ENCODE measurements at regions not wholly inside any gene's neighbourhood (a gene's known extent, or its start where the extent isn't known, plus 50 kb on each side); places are given as distances from the start of the nearest gene placed in this dataset.
A peak's percentile ranks its signal among the peaks of the same experiment; 100 is the strongest.

DNA sequence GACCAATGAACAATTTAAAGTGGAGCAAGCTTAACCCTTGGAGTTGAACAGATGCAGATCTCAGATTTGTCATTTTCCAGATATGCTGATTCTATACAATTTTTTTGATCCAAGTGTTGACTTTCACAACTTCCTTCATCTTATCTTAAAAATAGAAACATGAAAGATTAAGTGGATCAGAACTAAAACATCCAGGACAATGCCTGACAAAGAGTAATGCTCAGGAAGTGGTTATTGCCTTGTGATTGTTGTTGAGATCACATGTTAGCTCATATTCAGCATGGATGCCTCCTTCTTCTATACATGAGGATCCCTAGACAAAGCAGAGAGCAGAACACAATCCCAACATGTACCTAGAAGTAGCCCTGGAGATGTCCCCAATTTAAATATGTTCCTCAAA is 160.9 kb downstream of the PPARGC1A start:
- TF ChIP-seq, protein P1, sequence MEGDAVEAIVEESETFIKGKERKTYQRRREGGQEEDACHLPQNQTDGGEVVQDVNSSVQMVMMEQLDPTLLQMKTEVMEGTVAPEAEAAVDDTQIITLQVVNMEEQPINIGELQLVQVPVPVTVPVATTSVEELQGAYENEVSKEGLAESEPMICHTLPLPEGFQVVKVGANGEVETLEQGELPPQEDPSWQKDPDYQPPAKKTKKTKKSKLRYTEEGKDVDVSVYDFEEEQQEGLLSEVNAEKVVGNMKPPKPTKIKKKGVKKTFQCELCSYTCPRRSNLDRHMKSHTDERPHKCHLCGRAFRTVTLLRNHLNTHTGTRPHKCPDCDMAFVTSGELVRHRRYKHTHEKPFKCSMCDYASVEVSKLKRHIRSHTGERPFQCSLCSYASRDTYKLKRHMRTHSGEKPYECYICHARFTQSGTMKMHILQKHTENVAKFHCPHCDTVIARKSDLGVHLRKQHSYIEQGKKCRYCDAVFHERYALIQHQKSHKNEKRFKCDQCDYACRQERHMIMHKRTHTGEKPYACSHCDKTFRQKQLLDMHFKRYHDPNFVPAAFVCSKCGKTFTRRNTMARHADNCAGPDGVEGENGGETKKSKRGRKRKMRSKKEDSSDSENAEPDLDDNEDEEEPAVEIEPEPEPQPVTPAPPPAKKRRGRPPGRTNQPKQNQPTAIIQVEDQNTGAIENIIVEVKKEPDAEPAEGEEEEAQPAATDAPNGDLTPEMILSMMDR (IDR thresholded peaks at IDR 0.05), result no peak
- ATAC-seq (no peak), DNase-seq (no peak)
- Histone ChIP-seq H3K27me3 (ENCODE audit: low read depth) (no peaks in the 10 kb centered on the region), H3K4me3 (no peak overlapping the region), H3K36me3 (no peaks in the 10 kb centered on the region), H3K4me1 (peaks cover 4% of the 10 kb centered on the region), H3K27ac (no peak overlapping the region), H3K9me3 (no peaks in the 10 kb centered on the region)
- intact Hi-C loops (cut with DNase I), result no loop called here

DNA sequence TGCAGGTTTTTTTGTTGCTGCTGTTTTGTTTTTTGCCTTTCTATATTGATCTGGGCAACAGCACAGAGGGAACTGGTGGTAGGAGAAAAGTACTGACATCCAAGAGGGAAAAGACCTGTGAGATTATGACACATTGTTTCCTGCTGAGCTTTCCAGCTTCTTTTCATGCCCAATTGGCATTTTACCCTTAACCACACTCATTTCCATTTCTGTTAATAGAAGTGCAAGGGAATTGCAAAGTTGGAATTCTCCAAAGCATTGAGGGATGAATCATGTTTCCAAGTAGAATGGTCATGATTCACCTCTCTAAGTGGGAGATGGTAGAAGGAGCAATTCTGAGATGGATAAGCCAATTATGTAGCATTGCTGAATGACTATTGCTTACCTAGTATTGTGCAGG is 161.5 kb downstream of the PPARGC1A start:
- no peaks in the 10 kb centered on the region for H3K36me3 ChIP-seq
- H3K27me3 ChIP-seq (ENCODE audit: low read depth), result no peaks in the 10 kb centered on the region
- H3K4me3 ChIP-seq, result no peak overlapping the region
- TF ChIP-seq, protein P1 (IDR thresholded peaks at IDR 0.05), result no peak
- H3K27ac ChIP-seq, result no peak overlapping the region
- ATAC-seq (peak in 1 of 2 donors; percentile 39), DNase-seq (no peak)
- intact Hi-C loops (cut with DNase I), result no loop called here
- H3K4me1 ChIP-seq, result peaks cover 4% of the 10 kb centered on the region
- H3K9me3 ChIP-seq, result no peaks in the 10 kb centered on the region

DNA sequence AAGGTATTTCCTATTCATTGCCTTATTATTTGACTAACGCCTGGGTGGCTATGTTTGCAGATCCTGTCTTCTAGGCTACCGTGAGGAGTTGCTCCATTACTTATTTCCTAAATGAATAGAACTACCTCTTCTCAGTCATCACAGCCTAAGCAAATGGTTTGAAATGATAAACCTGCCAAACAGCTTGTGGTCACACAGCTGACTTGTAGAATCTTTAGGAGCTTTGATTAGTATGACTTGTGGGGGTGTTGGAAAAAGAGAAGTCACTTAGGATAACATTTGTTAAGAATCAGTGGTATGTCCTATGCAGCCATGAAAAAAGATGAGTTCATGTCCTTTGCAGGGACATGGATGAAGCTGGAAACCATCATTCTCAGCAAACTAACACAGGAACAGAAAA is 169.3 kb downstream of the PPARGC1A start:
- no peaks in the 10 kb centered on the region for H3K36me3 ChIP-seq
- no peak overlapping the region for H3K27ac ChIP-seq
- DNase-seq (no peak), ATAC-seq (no peak)
- H3K4me3 ChIP-seq, result no peak overlapping the region
- H3K9me3 ChIP-seq, result no peaks in the 10 kb centered on the region
- intact Hi-C loops (cut with DNase I), result no loop called here
- TF ChIP-seq, protein P1 (IDR thresholded peaks at IDR 0.05), result no peak
- no peaks in the 10 kb centered on the region for H3K4me1 ChIP-seq
- no peaks in the 10 kb centered on the region for H3K27me3 ChIP-seq (ENCODE audit: low read depth)

DNA sequence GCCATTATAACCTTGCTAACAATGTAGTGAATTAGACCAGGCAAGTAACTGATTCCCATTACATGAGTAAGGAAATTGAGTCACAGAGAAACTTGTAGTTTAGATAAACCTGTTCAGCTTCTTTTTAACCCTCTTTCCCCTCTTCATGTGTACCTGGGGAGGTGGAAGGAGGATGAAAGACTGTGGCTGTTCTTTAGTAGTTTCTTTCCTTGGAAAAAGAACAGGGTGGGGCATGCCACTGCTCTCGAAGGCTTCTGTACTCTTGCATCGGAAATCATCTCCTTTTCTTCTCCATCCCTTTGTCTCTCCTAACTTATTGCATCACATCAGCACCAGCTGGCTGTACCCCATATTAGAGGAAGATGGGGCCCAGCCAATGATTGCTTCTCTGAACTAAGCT is 171.4 kb downstream of the PPARGC1A start:
- DNase-seq (no peak), ATAC-seq (no peak)
- H3K4me3 ChIP-seq, result no peak overlapping the region
- TF ChIP-seq, protein P1 (IDR thresholded peaks at IDR 0.05), result no peak
- H3K4me1 ChIP-seq, result no peaks in the 10 kb centered on the region
- H3K27ac ChIP-seq, result no peak overlapping the region
- no peaks in the 10 kb centered on the region for H3K27me3 ChIP-seq (ENCODE audit: low read depth)
- no peaks in the 10 kb centered on the region for H3K36me3 ChIP-seq
- no peaks in the 10 kb centered on the region for H3K9me3 ChIP-seq
- intact Hi-C loops (cut with DNase I), result no loop called here

DNA sequence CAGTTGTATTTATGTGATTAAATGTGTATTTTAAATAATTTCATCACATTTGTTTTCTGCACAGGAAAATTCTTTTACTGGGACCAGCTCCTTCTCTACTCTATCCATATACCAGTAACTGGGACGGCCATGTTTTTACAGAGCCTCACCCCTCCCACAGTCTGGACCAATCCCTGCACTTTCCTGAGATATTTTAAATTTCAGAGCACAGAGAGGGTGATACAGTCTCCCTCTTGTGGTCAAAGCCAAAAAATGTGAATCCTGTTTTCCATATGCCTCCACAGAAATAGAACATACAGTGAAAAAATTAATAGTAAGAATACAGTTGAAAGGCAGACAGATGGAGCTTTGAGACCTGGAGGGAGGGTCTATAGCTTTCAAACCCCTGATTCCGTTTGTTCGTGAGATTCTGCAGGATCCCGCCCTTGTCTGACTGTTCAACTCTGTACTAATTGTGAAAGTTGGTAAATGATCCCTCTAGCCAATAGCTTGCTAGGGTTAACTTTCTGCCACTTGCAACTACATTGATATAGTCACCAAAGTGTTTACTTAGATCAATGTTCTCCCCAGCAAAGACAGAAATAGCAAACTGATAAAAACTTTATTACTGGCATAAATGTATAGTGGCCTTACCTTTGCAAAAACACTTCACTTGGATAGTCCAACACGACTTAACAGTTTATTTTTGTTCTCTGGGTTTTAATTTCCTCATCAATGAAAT is 172.2 kb downstream of the PPARGC1A start:
- ATAC-seq (peak in 1 of 2 donors; percentile 51), DNase-seq (no peak)
- Histone ChIP-seq H3K9me3 (no peaks in the 10 kb centered on the region), H3K4me1 (no peaks in the 10 kb centered on the region), H3K27ac (no peak overlapping the region), H3K36me3 (no peaks in the 10 kb centered on the region), H3K4me3 (no peak overlapping the region), H3K27me3 (ENCODE audit: low read depth) (no peaks in the 10 kb centered on the region)
- intact Hi-C loops (cut with DNase I), result no loop called here
- TF ChIP-seq, protein P1 (IDR thresholded peaks at IDR 0.05), result peak; percentile 11
